ENCODE measurements at regions not wholly inside any gene's neighbourhood (a gene's known extent, or its start where the extent isn't known, plus 50 kb on each side); places are given as distances from the start of the nearest gene placed in this dataset.
"Not testable (repeated sequence)": the region's sequence is repeated elsewhere in the genome, so short reads cannot be mapped to it uniquely, and the experiment has no call there.

DNA sequence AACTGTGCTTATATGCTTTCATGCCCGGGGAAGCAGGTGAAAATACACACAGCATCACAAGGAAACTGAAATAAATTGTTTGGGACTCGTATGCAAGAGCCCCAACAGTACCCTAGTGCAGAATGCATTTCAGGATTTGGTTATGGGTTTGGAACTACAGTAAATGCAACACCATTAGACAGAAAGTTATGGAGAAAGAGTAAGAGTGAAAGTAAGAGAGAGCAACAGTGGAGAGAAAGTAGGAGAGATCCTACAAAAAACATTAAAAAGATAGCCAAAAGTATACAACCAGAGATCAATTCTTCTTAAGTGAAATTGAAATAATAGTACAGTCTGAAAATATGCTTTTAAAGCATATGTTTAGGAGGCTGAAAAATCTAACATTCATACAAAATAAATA is 231.1 kb downstream of the TFEC start:
- Mint-ChIP-seq H3K27ac (no peak overlapping the region), H3K27me3 (ENCODE audit: insufficient read depth) (no peaks in the 10 kb centered on the region), H3K4me3 (no peak overlapping the region), H3K9me3 (no peaks in the 10 kb centered on the region), H3K4me1 (peaks cover 3% of the 10 kb centered on the region), H3K36me3 (ENCODE audit: low read depth) (no peaks in the 10 kb centered on the region)
- H3K27ac ChIP-seq (ENCODE audit: low read depth, low read length): no peak overlapping the region
- TF ChIP-seq, protein P1, sequence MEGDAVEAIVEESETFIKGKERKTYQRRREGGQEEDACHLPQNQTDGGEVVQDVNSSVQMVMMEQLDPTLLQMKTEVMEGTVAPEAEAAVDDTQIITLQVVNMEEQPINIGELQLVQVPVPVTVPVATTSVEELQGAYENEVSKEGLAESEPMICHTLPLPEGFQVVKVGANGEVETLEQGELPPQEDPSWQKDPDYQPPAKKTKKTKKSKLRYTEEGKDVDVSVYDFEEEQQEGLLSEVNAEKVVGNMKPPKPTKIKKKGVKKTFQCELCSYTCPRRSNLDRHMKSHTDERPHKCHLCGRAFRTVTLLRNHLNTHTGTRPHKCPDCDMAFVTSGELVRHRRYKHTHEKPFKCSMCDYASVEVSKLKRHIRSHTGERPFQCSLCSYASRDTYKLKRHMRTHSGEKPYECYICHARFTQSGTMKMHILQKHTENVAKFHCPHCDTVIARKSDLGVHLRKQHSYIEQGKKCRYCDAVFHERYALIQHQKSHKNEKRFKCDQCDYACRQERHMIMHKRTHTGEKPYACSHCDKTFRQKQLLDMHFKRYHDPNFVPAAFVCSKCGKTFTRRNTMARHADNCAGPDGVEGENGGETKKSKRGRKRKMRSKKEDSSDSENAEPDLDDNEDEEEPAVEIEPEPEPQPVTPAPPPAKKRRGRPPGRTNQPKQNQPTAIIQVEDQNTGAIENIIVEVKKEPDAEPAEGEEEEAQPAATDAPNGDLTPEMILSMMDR (conservative IDR thresholded peaks at IDR 0.05): no peak
- H3K4me1 ChIP-seq (ENCODE audit: control insufficient read depth, insufficient read depth, low read length): no peaks in the 10 kb centered on the region
- H3K4me3 ChIP-seq (ENCODE audit: low read length): no peak overlapping the region
- H3K9ac ChIP-seq (ENCODE audit: extremely low read depth, low read length, poor library complexity, severe bottlenecking): no peak overlapping the region
- H3K36me3 ChIP-seq (ENCODE audit: control insufficient read depth, insufficient read depth, low read length): no peaks in the 10 kb centered on the region
- no peak for DNase-seq
- WGBS, 2 experiments (ENCODE audit: insufficient coverage in 1 of 2, insufficient read length in 1 of 2): 87 to 100% methylated on average over 1 to 2 of the region's 2 CpGs
- no peaks in the 10 kb centered on the region for H3K9me3 ChIP-seq (ENCODE audit: control insufficient read depth, low read length)
- H3K27me3 ChIP-seq (ENCODE audit: control insufficient read depth, insufficient read depth, low read length, poor library complexity, severe bottlenecking): no peaks in the 10 kb centered on the region

DNA sequence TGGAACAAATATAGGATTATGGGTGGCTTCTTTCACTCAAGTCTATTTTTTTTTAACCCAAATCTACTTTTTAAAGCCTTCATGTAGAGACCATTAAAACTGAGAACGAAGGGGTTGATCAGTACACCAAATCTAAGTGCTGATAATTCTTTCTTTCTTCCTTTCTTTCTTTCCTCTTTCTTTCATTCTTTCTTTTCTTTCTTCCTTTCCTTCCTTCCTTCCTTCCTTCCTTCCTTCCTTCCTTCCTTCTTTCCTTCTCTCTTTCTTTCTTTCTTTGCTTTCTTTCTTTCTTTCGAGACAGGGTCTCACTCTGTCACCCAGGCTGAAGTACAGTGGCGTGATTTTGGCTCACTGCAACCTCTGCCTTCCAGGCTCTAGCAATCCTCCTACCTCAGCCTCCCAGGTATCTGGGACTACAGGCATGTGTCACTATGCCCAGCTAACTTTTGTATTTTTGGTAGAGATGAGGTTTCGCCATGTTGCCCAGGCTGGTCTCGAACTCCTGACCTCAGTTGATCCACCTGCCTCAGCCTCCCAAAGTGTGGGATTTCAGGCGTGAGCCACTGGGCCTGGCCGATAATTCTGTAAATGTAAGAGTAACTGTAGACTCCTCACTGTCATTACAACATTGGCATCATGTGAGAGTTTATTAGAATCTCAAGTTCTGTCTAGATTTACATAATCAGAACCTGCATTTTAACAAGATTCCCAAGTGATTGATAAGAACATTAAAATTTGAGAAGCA is 236.4 kb downstream of the TFEC start:
- Mint-ChIP-seq H3K36me3 (ENCODE audit: low read depth) (no peaks in the 10 kb centered on the region), H3K9me3 (peaks cover 2% of the 10 kb centered on the region), H3K27me3 (ENCODE audit: insufficient read depth) (no peaks in the 10 kb centered on the region), H3K27ac (no peak overlapping the region), H3K4me1 (peaks cover 5% of the 10 kb centered on the region), H3K4me3 (no peak overlapping the region)
- Histone ChIP-seq H3K27me3 (ENCODE audit: control insufficient read depth, insufficient read depth, low read length, poor library complexity, severe bottlenecking) (no peaks in the 10 kb centered on the region), H3K4me1 (ENCODE audit: control insufficient read depth, insufficient read depth, low read length) (no peaks in the 10 kb centered on the region), H3K9ac (ENCODE audit: extremely low read depth, low read length, poor library complexity, severe bottlenecking) (no peak overlapping the region), H3K9me3 (ENCODE audit: control insufficient read depth, low read length) (no peaks in the 10 kb centered on the region), H3K4me3 (ENCODE audit: low read length) (no peak overlapping the region), H3K36me3 (ENCODE audit: control insufficient read depth, insufficient read depth, low read length) (no peaks in the 10 kb centered on the region), H3K27ac (ENCODE audit: low read depth, low read length) (no peak overlapping the region)
- TF ChIP-seq, protein P1 (conservative IDR thresholded peaks at IDR 0.05): no peak
- 87 to 94% methylated on average over 4 to 7 of the region's 7 CpGs for WGBS, 2 experiments (ENCODE audit: insufficient coverage in 1 of 2, insufficient read length in 1 of 2)
- DNase-seq: no peak

DNA sequence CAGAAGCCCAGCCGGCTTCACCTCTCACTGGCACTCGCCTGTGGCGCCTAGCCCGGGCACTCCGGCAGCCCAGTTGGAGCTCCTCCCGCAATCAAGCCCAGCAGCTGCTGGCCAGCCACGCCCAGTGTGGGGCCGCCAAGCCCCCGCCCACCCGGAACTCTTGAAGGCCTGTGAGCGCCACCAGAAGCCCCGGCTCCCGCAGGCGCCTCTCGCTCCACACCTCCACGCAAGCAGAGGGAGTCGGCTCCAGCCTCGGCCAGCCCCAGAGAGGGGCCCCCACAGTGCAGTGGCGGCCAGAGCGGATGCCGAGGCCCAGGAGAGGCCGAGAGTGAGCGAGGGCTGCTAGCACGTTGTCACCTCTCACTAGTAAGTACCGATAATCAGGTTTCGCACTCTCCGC is 240.7 kb downstream of the TFEC start:
- no peaks in the 10 kb centered on the region for H3K4me1 ChIP-seq (ENCODE audit: control insufficient read depth, insufficient read depth, low read length)
- H3K4me3 Mint-ChIP-seq: no peak overlapping the region
- TF ChIP-seq, protein P1 (conservative IDR thresholded peaks at IDR 0.05): no peak

DNA sequence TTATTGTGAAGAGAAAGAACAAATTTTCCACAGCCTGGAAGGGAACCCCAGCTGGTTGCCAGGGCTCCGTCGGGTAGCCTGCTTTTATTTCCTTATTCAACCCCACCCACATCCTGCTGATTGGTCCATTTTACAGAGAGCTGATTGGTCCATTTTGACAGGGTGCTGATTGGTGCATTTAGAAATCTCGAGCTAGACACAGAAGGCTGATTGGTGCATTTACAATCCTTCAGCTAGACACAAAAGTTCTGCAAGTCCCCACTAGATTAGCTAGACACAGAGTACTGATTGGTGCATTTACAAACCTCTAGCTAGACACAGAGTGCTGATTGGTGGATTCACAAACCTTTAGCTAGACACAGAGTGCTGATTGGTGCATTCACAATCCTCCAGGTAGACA is 241.1 kb downstream of the TFEC start:
- H3K27ac ChIP-seq (ENCODE audit: low read depth, low read length); DNase-seq; H3K27me3 ChIP-seq (ENCODE audit: control insufficient read depth, insufficient read depth, low read length, poor library complexity, severe bottlenecking); H3K4me3 ChIP-seq (ENCODE audit: low read length); H3K27me3 Mint-ChIP-seq (ENCODE audit: insufficient read depth); H3K36me3 Mint-ChIP-seq (ENCODE audit: low read depth); H3K9me3 ChIP-seq (ENCODE audit: control insufficient read depth, low read length); H3K4me1 ChIP-seq (ENCODE audit: control insufficient read depth, insufficient read depth, low read length); H3K4me3 Mint-ChIP-seq; H3K4me1 Mint-ChIP-seq; H3K36me3 ChIP-seq (ENCODE audit: control insufficient read depth, insufficient read depth, low read length); H3K9me3 Mint-ChIP-seq; H3K27ac Mint-ChIP-seq; H3K9ac ChIP-seq (ENCODE audit: extremely low read depth, low read length, poor library complexity, severe bottlenecking): not testable (repeated sequence)
- 98% methylated on average over 3 of the region's 3 CpGs; no CpG with 5 or more reads in 1 of the 2 experiments for WGBS, 2 experiments (ENCODE audit: insufficient coverage in 1 of 2, insufficient read length in 1 of 2)

More for the DNA sequence above, 240.7 kb downstream of the TFEC start:
- no peak overlapping the region for H3K27ac ChIP-seq (ENCODE audit: low read depth, low read length)
- no peak overlapping the region for H3K9ac ChIP-seq (ENCODE audit: extremely low read depth, low read length, poor library complexity, severe bottlenecking)
- no peak overlapping the region for H3K4me3 ChIP-seq (ENCODE audit: low read length)
- Mint-ChIP-seq H3K36me3 (ENCODE audit: low read depth) (no peaks in the 10 kb centered on the region), H3K27ac (no peak overlapping the region), H3K27me3 (ENCODE audit: insufficient read depth) (no peaks in the 10 kb centered on the region), H3K9me3 (peaks cover 3% of the 10 kb centered on the region), H3K4me1 (peaks cover 5% of the 10 kb centered on the region)
- no peaks in the 10 kb centered on the region for H3K27me3 ChIP-seq (ENCODE audit: control insufficient read depth, insufficient read depth, low read length, poor library complexity, severe bottlenecking)
- no peaks in the 10 kb centered on the region for H3K9me3 ChIP-seq (ENCODE audit: control insufficient read depth, low read length)
- no peak for DNase-seq
- WGBS, 2 experiments (ENCODE audit: insufficient coverage in 1 of 2, insufficient read length in 1 of 2): 92 to 100% methylated on average over 4 to 27 of the region's 27 CpGs
- H3K36me3 ChIP-seq (ENCODE audit: control insufficient read depth, insufficient read depth, low read length): no peaks in the 10 kb centered on the region

All from endodermal cell (in vitro differentiated cells).